Neural progenitor cell (in vitro differentiated cells): ENCODE measurements at regions not wholly inside any gene's neighbourhood (a gene's known extent, or its start where the extent isn't known, plus 50 kb on each side); places are given as distances from the start of the nearest gene placed in this dataset.

ENCODE experiments used
- DNase-seq: peaks from one replicate; pipeline ENCODE4 v3.0.0-alpha.2; 2016; ENCODE audit warnings: low spot score
- H2AFZ ChIP-seq: fragments of 200-600 bp; sonication (generic); replicated peaks from 2 replicates; pipeline ENCODE4 v1.6.1; 2016; ENCODE audit warnings: antibody characterized with exemption
- H3F3A ChIP-seq: fragments of 200-600 bp; sonication (generic); 2 replicates; pipeline ENCODE4 v1.6.1; 2016; ENCODE audit warnings: antibody characterized with exemption, low read depth
- H3K27ac ChIP-seq: fragments of 200-600 bp; sonication (generic); 2 replicates; pipeline ENCODE4 v1.5.1; 2016; ENCODE audit warnings: mild to moderate bottlenecking
- H3K27me3 ChIP-seq: fragments of 200-600 bp; sonication (generic); 2 replicates; pipeline ENCODE4 v1.6.1; 2016; ENCODE audit warnings: mild to moderate bottlenecking, moderate library complexity
- H3K36me3 ChIP-seq: fragments of 200-600 bp; sonication (generic); 2 replicates; pipeline ENCODE4 v1.5.1; 2016
- H3K4me1 ChIP-seq: fragments of 200-600 bp; sonication (generic); 2 replicates; pipeline ENCODE4 v1.6.1; 2016; ENCODE audit warnings: mixed run types
- H3K4me2 ChIP-seq: fragments of 200-600 bp; sonication (generic); 2 replicates; pipeline ENCODE4 v1.6.1; 2016
- H3K4me3 ChIP-seq: fragments of 200-600 bp; sonication (generic); 2 replicates; pipeline ENCODE4 v1.5.1; 2016
- H3K79me2 ChIP-seq: fragments of 200-600 bp; sonication (generic); 2 replicates; pipeline ENCODE4 v1.6.1; 2016; ENCODE audit warnings: low read depth
- H3K9ac ChIP-seq: fragments of 200-600 bp; sonication (generic); 2 replicates; pipeline ENCODE4 v1.6.1; 2016
- H3K9me3 ChIP-seq: fragments of 200-600 bp; sonication (generic); 2 replicates; pipeline ENCODE4 v1.5.1; 2016; ENCODE audit warnings: low read depth
- H4K20me1 ChIP-seq: fragments of 200-600 bp; sonication (generic); 2 replicates; pipeline ENCODE4 v1.6.1; 2016; ENCODE audit warnings: low read depth
- H3K27ac Mint-ChIP-seq: 3 replicates; pipeline ENCODE4 v1.8.0; 2021; ENCODE audit warnings: mixed read lengths
- H3K27me3 Mint-ChIP-seq: 2 replicates; pipeline ENCODE4 v1.8.0; 2022; ENCODE audit warnings: low read depth, mild to moderate bottlenecking, inconsistent platforms, moderate library complexity, mixed read lengths; ENCODE audit not compliant: insufficient read depth
- H3K36me3 Mint-ChIP-seq: 3 replicates; pipeline ENCODE4 v1.8.0; 2021; ENCODE audit warnings: mixed read lengths
- H3K4me1 Mint-ChIP-seq: 3 replicates; pipeline ENCODE4 v1.8.0; 2021; ENCODE audit warnings: mixed read lengths
- H3K4me3 Mint-ChIP-seq: 3 replicates; pipeline ENCODE4 v1.8.0; 2021; ENCODE audit warnings: mild to moderate bottlenecking, moderate library complexity, mixed read lengths
- H3K9me3 Mint-ChIP-seq: 3 replicates; pipeline ENCODE4 v1.8.0; 2020; ENCODE audit warnings: mixed read lengths
- EZH2 ChIP-seq: fragments of 200-600 bp; sonication (generic); IDR thresholded peaks from 2 replicates; pipeline ENCODE4 v1.6.1; 2017; ENCODE audit warnings: antibody characterized with exemption, mild to moderate bottlenecking, moderate library complexity
- EZH2phosphoT487 ChIP-seq: fragments of 200-600 bp; sonication (generic); IDR thresholded peaks from 2 replicates; pipeline ENCODE4 v1.6.1; 2017; ENCODE audit warnings: antibody characterized with exemption
- TF ChIP-seq, protein P1 (sequence below): fragments of 200-600 bp; sonication (generic); IDR thresholded peaks from 2 replicates; pipeline ENCODE4 v1.5.1; 2017; ENCODE audit warnings: antibody characterized with exemption, mild to moderate bottlenecking

DNA sequence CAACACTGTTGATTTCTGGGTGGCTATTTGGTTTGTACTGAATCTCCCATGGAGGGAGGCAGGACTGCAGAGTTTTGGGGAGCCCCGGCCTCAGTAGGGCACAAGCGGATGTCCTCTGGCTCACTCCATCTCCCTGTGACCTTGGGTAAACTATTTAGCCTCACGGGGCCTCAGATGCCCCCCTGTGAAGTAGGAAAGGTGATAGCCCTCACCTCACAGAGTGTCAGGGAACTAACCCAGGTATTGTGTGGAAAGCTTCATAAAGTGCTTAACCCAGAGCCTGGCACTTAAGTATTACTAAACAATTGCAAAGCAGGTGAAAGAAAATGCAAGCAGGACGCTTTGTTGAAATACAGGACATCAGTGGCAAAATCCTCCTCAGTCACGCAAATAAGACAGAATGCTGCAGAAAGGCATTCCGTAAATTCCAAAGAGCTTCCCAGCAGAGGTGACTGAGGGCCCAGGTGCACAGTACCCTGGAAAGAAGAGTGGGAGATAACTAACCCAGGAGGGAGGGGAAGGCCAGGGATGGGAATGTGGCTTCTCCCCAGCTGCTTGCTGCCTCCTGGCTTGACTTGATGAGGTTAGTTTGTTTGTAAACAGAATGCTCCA lies 436.3 kb downstream of the PRDM2 start:
- Histone ChIP-seq H3K27ac (no peak overlapping the region), H3K27me3 (no peaks in the 10 kb centered on the region), H3K4me1 (peaks cover 12% of the 10 kb centered on the region), H3K9me3 (no peaks in the 10 kb centered on the region), H2AFZ (no peak overlapping the region), H3K4me2 (peak overlapping the region; percentile 6), H4K20me1 (no peaks in the 10 kb centered on the region), H3K36me3 (no peaks in the 10 kb centered on the region), H3K79me2 (no peaks in the 10 kb centered on the region), H3K9ac (no peak overlapping the region), H3K4me3 (no peak overlapping the region), H3F3A (no peaks in the 10 kb centered on the region)
- Mint-ChIP-seq H3K4me1 (peaks cover 11% of the 10 kb centered on the region), H3K27ac (no peak overlapping the region), H3K27me3 (peaks cover 4% of the 10 kb centered on the region), H3K36me3 (no peaks in the 10 kb centered on the region), H3K4me3 (no peak overlapping the region), H3K9me3 (no peaks in the 10 kb centered on the region)
- TF ChIP-seq, protein P1, sequence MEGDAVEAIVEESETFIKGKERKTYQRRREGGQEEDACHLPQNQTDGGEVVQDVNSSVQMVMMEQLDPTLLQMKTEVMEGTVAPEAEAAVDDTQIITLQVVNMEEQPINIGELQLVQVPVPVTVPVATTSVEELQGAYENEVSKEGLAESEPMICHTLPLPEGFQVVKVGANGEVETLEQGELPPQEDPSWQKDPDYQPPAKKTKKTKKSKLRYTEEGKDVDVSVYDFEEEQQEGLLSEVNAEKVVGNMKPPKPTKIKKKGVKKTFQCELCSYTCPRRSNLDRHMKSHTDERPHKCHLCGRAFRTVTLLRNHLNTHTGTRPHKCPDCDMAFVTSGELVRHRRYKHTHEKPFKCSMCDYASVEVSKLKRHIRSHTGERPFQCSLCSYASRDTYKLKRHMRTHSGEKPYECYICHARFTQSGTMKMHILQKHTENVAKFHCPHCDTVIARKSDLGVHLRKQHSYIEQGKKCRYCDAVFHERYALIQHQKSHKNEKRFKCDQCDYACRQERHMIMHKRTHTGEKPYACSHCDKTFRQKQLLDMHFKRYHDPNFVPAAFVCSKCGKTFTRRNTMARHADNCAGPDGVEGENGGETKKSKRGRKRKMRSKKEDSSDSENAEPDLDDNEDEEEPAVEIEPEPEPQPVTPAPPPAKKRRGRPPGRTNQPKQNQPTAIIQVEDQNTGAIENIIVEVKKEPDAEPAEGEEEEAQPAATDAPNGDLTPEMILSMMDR: no peak
- no peak for TF ChIP-seq EZH2phosphoT487
- no peak for TF ChIP-seq EZH2
- peak; percentile 28 for DNase-seq

DNA sequence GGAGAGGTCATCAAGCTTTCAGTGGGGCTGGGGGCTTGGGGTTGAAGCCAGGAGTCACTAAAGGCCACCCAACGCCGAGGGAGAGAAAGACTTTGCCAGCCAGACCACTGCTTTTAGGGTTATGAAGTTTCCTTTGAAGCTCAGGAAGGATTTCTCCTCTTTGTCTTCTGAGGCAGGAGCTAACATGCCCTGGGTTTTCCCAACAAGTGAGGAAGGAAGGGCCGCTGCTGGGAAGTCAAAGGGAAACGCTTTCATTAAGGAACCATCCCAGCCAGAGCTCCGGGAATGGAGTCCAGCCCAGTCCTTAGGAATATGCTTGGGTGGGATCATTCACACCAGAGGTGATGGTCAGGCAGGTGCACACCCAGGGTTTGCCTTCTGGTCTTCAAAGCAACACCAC lies 436.9 kb downstream of the PRDM2 start:
- Histone ChIP-seq H3K4me2 (no peak overlapping the region), H3K9ac (no peak overlapping the region), H3K27ac (no peak overlapping the region), H3K36me3 (no peaks in the 10 kb centered on the region), H3K4me3 (no peak overlapping the region), H3K9me3 (no peaks in the 10 kb centered on the region), H3F3A (no peaks in the 10 kb centered on the region), H3K27me3 (no peaks in the 10 kb centered on the region), H3K79me2 (no peaks in the 10 kb centered on the region), H2AFZ (no peak overlapping the region), H3K4me1 (peaks cover 12% of the 10 kb centered on the region), H4K20me1 (no peaks in the 10 kb centered on the region)
- no peak for DNase-seq
- TF ChIP-seq, protein P1: no peak
- H3K4me3 Mint-ChIP-seq: no peak overlapping the region
- H3K4me1 Mint-ChIP-seq: peaks cover 15% of the 10 kb centered on the region
- H3K27me3 Mint-ChIP-seq: peaks cover 4% of the 10 kb centered on the region
- H3K36me3 Mint-ChIP-seq: no peaks in the 10 kb centered on the region
- H3K27ac Mint-ChIP-seq: no peak overlapping the region
- H3K9me3 Mint-ChIP-seq: no peaks in the 10 kb centered on the region

GRCh38 chr1:14137411-14138134 lies 437.6 kb downstream of the PRDM2 start:
- H3K4me3 ChIP-seq: no peak overlapping the region
- no peak for DNase-seq
- peaks cover 12% of the 10 kb centered on the region for H3K4me1 ChIP-seq
- TF ChIP-seq EZH2 (no peak), EZH2phosphoT487 (no peak)
- TF ChIP-seq, protein P1: no peak
- H4K20me1 ChIP-seq: no peaks in the 10 kb centered on the region
- H3K9ac ChIP-seq: no peak overlapping the region
- no peaks in the 10 kb centered on the region for H3F3A ChIP-seq
- no peaks in the 10 kb centered on the region for H3K36me3 ChIP-seq
- Mint-ChIP-seq H3K9me3 (no peaks in the 10 kb centered on the region), H3K4me3 (no peak overlapping the region), H3K36me3 (no peaks in the 10 kb centered on the region), H3K27ac (no peak overlapping the region), H3K4me1 (peaks cover 22% of the 10 kb centered on the region), H3K27me3 (peaks cover 4% of the 10 kb centered on the region)
- H3K79me2 ChIP-seq: no peaks in the 10 kb centered on the region
- no peak overlapping the region for H3K27ac ChIP-seq
- no peaks in the 10 kb centered on the region for H3K27me3 ChIP-seq
- H2AFZ ChIP-seq: no peak overlapping the region
- H3K4me2 ChIP-seq: no peak overlapping the region
- no peaks in the 10 kb centered on the region for H3K9me3 ChIP-seq
